GM12878 (cell line): ENCODE measurements at regions not wholly inside any gene's neighbourhood (a gene's known extent, or its start where the extent isn't known, plus 50 kb on each side); places are given as distances from the start of the nearest gene placed in this dataset.

Experiments
- BCL3 ChIP-seq: IDR thresholded peaks from 2 replicates; pipeline ENCODE4 v1.6.1; 2011; ENCODE audit warnings: borderline replicate concordance, low read depth, mild to moderate bottlenecking, moderate library complexity, low read length; ENCODE audit not compliant: insufficient read depth, poor library complexity, severe bottlenecking
- CBFB ChIP-seq: IDR thresholded peaks from 2 replicates; pipeline ENCODE4 v1.6.1; 2016; ENCODE audit warnings: antibody characterized with exemption, low read depth
- CTCF ChIP-seq, 3 experiments: IDR thresholded peaks in 2 of 3; conservative IDR thresholded peaks in 1 of 3; 2 replicates each; pipeline ENCODE4 v1.5.1; 2011; ENCODE audit warnings: low read depth in 3 of 3, low read length in 3 of 3, mild to moderate bottlenecking in 3 of 3, control low read depth in 2 of 3, moderate library complexity in 2 of 3, inconsistent platforms in 1 of 3, mixed read lengths in 1 of 3; ENCODE audit not compliant: control insufficient read depth in 2 of 3, insufficient read depth in 1 of 3; ENCODE audit errors: extremely low read depth in 1 of 3
- EZH2 ChIP-seq: IDR thresholded peaks from 2 replicates; pipeline ENCODE4 v1.6.1; 2012; ENCODE audit warnings: low read depth, mild to moderate bottlenecking, control low read depth, inconsistent platforms, low read length, borderline replicate concordance; ENCODE audit not compliant: control insufficient read depth
- FOXM1 ChIP-seq: IDR thresholded peaks from 2 replicates; pipeline ENCODE4 v1.6.1; 2012; ENCODE audit warnings: low read depth, mild to moderate bottlenecking, inconsistent platforms, low read length, moderate library complexity
- RAD21 ChIP-seq: IDR thresholded peaks from 2 replicates; pipeline ENCODE4 v1.6.1; 2011; ENCODE audit warnings: mild to moderate bottlenecking, low read depth, low read length, moderate library complexity; ENCODE audit not compliant: insufficient read depth
- SIN3A ChIP-seq: IDR thresholded peaks from 2 replicates; pipeline ENCODE4 v1.6.1; 2012; ENCODE audit warnings: low read depth, low read length, improper control_type of control experiment
- YBX1 ChIP-seq: fragments of 450-650 bp; IDR thresholded peaks from 2 replicates; pipeline ENCODE4 v1.6.1; 2016; ENCODE audit warnings: antibody characterized with exemption

- no peak for TF ChIP-seq SIN3A
- no peak for TF ChIP-seq CTCF (IDR thresholded peaks at IDR 0.05 in 2 of 3, conservative IDR thresholded peaks at IDR 0.05 in 1 of 3; ENCODE audit: control insufficient read depth in 2 of 3, extremely low read depth in 1 of 3, insufficient read depth in 1 of 3, low read depth in 3 of 3, low read length in 3 of 3)
- TF ChIP-seq EZH2 = no peak
- TF ChIP-seq CBFB = no peak
- no peak for TF ChIP-seq FOXM1
- TF ChIP-seq YBX1 = no peak
- TF ChIP-seq RAD21 = no peak
- TF ChIP-seq BCL3 = no peak
Observed at GRCh38 chr2:7881063-7881462, 800.8 kb upstream of the ID2 start.
